NCI-H526 (cell line): ENCODE measurements at regions not wholly inside any gene's neighbourhood (a gene's known extent, or its start where the extent isn't known, plus 50 kb on each side); places are given as distances from the start of the nearest gene placed in this dataset.
"Not testable (repeated sequence)": the region's sequence is repeated elsewhere in the genome, so short reads cannot be mapped to it uniquely, and the experiment has no call there.

Source experiments
- DNase-seq, 2 experiments: peaks; one replicate each; lab custom pipeline; 2025; lab: John Stamatoyannopoulos, UW

GRCh38 chr2:36163520-36164254 lies 191.9 kb upstream of the CRIM1 start:
- no peak for DNase-seq

GRCh38 chr2:36157093-36157492 lies 198.5 kb upstream of the CRIM1 start:
- not testable (repeated sequence) for DNase-seq

GRCh38 chr2:36147670-36148390 lies 207.7 kb upstream of the CRIM1 start:
- no peak for DNase-seq

GRCh38 chr2:36146765-36147164 lies 208.8 kb upstream of the CRIM1 start:
- DNase-seq, result no peak

- no peak for DNase-seq
Measured at GRCh38 chr2:36140391-36140790, 215.2 kb upstream of the CRIM1 start.

- DNase-seq, result no peak
Measured at GRCh38 chr2:36137612-36138011, 218.0 kb upstream of the CRIM1 start.

- DNase-seq, result no peak
Measured at GRCh38 chr2:36134281-36134680, 221.3 kb upstream of the CRIM1 start.

GRCh38 chr2:36128359-36128758 lies 227.2 kb upstream of the CRIM1 start:
- no peak for DNase-seq

GRCh38 chr2:36125702-36126101 lies 229.9 kb upstream of the CRIM1 start:
- DNase-seq, result no peak

GRCh38 chr2:36123995-36124394 lies 231.6 kb upstream of the CRIM1 start:
- DNase-seq, result no peak

- no peak for DNase-seq
Measured at GRCh38 chr2:36097022-36097421, 258.6 kb upstream of the CRIM1 start.

- not testable (repeated sequence) for DNase-seq
Measured at GRCh38 chr2:36091844-36092741, 263.5 kb upstream of the CRIM1 start.

GRCh38 chr2:36088716-36089328 lies 266.8 kb upstream of the CRIM1 start:
- no peak for DNase-seq

GRCh38 chr2:36087344-36087743 lies 268.2 kb upstream of the CRIM1 start:
- no peak for DNase-seq

- DNase-seq, result no peak
Measured at GRCh38 chr2:36079793-36080192, 275.8 kb upstream of the CRIM1 start.

- no peak for DNase-seq
Measured at GRCh38 chr2:36074008-36074407, 281.6 kb upstream of the CRIM1 start.

- no peak for DNase-seq
Measured at GRCh38 chr2:36071698-36072097, 283.9 kb upstream of the CRIM1 start.

- no peak for DNase-seq
Measured at GRCh38 chr2:36069074-36069473, 286.5 kb upstream of the CRIM1 start.

- DNase-seq, result no peak
Measured at GRCh38 chr2:36068086-36068485, 287.5 kb upstream of the CRIM1 start.

- DNase-seq, result no peak
Measured at GRCh38 chr2:36060133-36060532, 295.4 kb upstream of the CRIM1 start.

GRCh38 chr2:36059691-36060090 lies 295.9 kb upstream of the CRIM1 start:
- no peak for DNase-seq

GRCh38 chr2:36058953-36059352 lies 296.6 kb upstream of the CRIM1 start:
- DNase-seq, result no peak
